Hepatocyte (in vitro differentiated cells): ENCODE measurements at regions not wholly inside any gene's neighbourhood (a gene's known extent, or its start where the extent isn't known, plus 50 kb on each side); places are given as distances from the start of the nearest gene placed in this dataset.

Source experiments
- DNase-seq: peaks from one replicate; pipeline ENCODE4 v3.0.0-alpha.2; 2016; ENCODE audit warnings: low spot score
- H2AFZ ChIP-seq: fragments of 200-600 bp; sonication (generic); 2 replicates; pipeline ENCODE4 v1.6.0; 2016; ENCODE audit warnings: antibody characterized with exemption, mild to moderate bottlenecking
- H3K27ac ChIP-seq: fragments of 200-600 bp; sonication (generic); 2 replicates; pipeline ENCODE4 v1.5.1; 2016; ENCODE audit warnings: mild to moderate bottlenecking
- H3K27me3 ChIP-seq: fragments of 200-600 bp; sonication (generic); 2 replicates; pipeline ENCODE4 v1.6.1; 2016
- H3K36me3 ChIP-seq: fragments of 200-600 bp; sonication (generic); replicated peaks from 2 replicates; pipeline ENCODE4 v1.5.1; 2016; ENCODE audit warnings: low read depth; ENCODE audit not compliant: insufficient read depth
- H3K4me1 ChIP-seq: fragments of 200-600 bp; sonication (generic); 2 replicates; pipeline ENCODE4 v1.5.1; 2016; ENCODE audit warnings: mild to moderate bottlenecking, moderate library complexity; ENCODE audit not compliant: insufficient read depth
- H3K4me2 ChIP-seq: fragments of 200-600 bp; sonication (generic); 2 replicates; pipeline ENCODE4 v1.6.0; 2016
- H3K4me3 ChIP-seq: fragments of 200-600 bp; sonication (generic); 2 replicates; pipeline ENCODE4 v1.5.1; 2016; ENCODE audit warnings: mild to moderate bottlenecking
- H3K79me2 ChIP-seq: fragments of 200-600 bp; sonication (generic); 2 replicates; pipeline ENCODE4 v1.6.0; 2017; ENCODE audit warnings: mild to moderate bottlenecking
- H3K9me2 ChIP-seq: fragments of 200-600 bp; sonication (generic); replicated peaks from 2 replicates; pipeline ENCODE4 v1.6.0; 2017; ENCODE audit warnings: mild to moderate bottlenecking; ENCODE audit not compliant: insufficient read depth
- H3K9me3 ChIP-seq: fragments of 200-600 bp; sonication (generic); 2 replicates; pipeline ENCODE4 v1.5.1; 2016; ENCODE audit warnings: low read depth, mild to moderate bottlenecking
- H4K20me1 ChIP-seq: fragments of 200-600 bp; sonication (generic); 2 replicates; pipeline ENCODE4 v1.6.0; 2016; ENCODE audit warnings: mild to moderate bottlenecking; ENCODE audit not compliant: insufficient read depth, poor library complexity, severe bottlenecking
- CTCF ChIP-seq: fragments of 200-600 bp; sonication (generic); IDR thresholded peaks from 2 replicates; pipeline ENCODE4 v1.5.1; 2016; ENCODE audit warnings: antibody characterized with exemption, mild to moderate bottlenecking; ENCODE audit not compliant: poor library complexity
- EZH2 ChIP-seq: fragments of 200-600 bp; sonication (generic); IDR thresholded peaks from 2 replicates; pipeline ENCODE4 v1.6.1; 2016; ENCODE audit warnings: antibody characterized with exemption, mild to moderate bottlenecking, borderline replicate concordance
- EZH2phosphoT487 ChIP-seq: fragments of 200-600 bp; sonication (generic); IDR thresholded peaks from one replicate; pipeline ENCODE4 v1.6.1; 2018; ENCODE audit warnings: antibody characterized with exemption, mild to moderate bottlenecking, low read depth, moderate library complexity; ENCODE audit not compliant: unreplicated experiment, severe bottlenecking
- WGBS: methylation state at CpG from one replicate; pipeline ENCODE4 v1.1.6; 2016; ENCODE audit warnings: low lambda C conversion rate; ENCODE audit errors: missing lambda C conversion rate; 5-methylcytosine and 5-hydroxymethylcytosine counted together

GRCh38 chr16:86375851-86376250 lies 134.5 kb upstream of the FOXF1 start:
- no peaks in the 10 kb centered on the region for H3K36me3 ChIP-seq
- no peak overlapping the region for H3K4me3 ChIP-seq
- H4K20me1 ChIP-seq, result no peaks in the 10 kb centered on the region
- H3K4me2 ChIP-seq, result peak overlapping the region; percentile 31
- H3K27ac ChIP-seq, result peak overlapping the region; percentile 51
- H3K79me2 ChIP-seq, result no peaks in the 10 kb centered on the region
- H3K9me3 ChIP-seq, result no peaks in the 10 kb centered on the region
- no peaks in the 10 kb centered on the region for H3K9me2 ChIP-seq
- H3K27me3 ChIP-seq, result no peaks in the 10 kb centered on the region
- TF ChIP-seq EZH2 (no peak), EZH2phosphoT487 (no peak), CTCF (no peak)
- DNase-seq, result no peak
- 47% methylated on average over 8 of the region's 9 CpGs for WGBS
- H3K4me1 ChIP-seq, result peaks cover 8% of the 10 kb centered on the region
- H2AFZ ChIP-seq, result no peak overlapping the region

GRCh38 chr16:86376837-86377236 lies 133.5 kb upstream of the FOXF1 start:
- 66% methylated on average over 4 of the region's 4 CpGs for WGBS
- Histone ChIP-seq H3K79me2 (no peaks in the 10 kb centered on the region), H4K20me1 (no peaks in the 10 kb centered on the region), H3K4me2 (no peak overlapping the region), H2AFZ (no peak overlapping the region), H3K27me3 (no peaks in the 10 kb centered on the region), H3K36me3 (no peaks in the 10 kb centered on the region), H3K9me3 (no peaks in the 10 kb centered on the region), H3K9me2 (no peaks in the 10 kb centered on the region), H3K4me3 (no peak overlapping the region), H3K4me1 (peaks cover 8% of the 10 kb centered on the region), H3K27ac (no peak overlapping the region)
- DNase-seq, result no peak
- TF ChIP-seq CTCF (no peak), EZH2 (no peak), EZH2phosphoT487 (no peak)

- no peaks in the 10 kb centered on the region for H3K27me3 ChIP-seq
- 58% methylated on average over 27 of the region's 27 CpGs for WGBS
- H3K4me1 ChIP-seq, result peaks cover 8% of the 10 kb centered on the region
- no peaks in the 10 kb centered on the region for H4K20me1 ChIP-seq
- no peaks in the 10 kb centered on the region for H3K36me3 ChIP-seq
- no peaks in the 10 kb centered on the region for H3K9me3 ChIP-seq
- no peak overlapping the region for H3K27ac ChIP-seq
- H3K9me2 ChIP-seq, result no peaks in the 10 kb centered on the region
- no peak overlapping the region for H3K4me2 ChIP-seq
- TF ChIP-seq EZH2phosphoT487 (no peak), CTCF (no peak), EZH2 (no peak)
- H2AFZ ChIP-seq, result no peak overlapping the region
- no peak for DNase-seq
- H3K4me3 ChIP-seq, result no peak overlapping the region
- no peaks in the 10 kb centered on the region for H3K79me2 ChIP-seq
Measured at GRCh38 chr16:86377251-86378022, 132.9 kb upstream of the FOXF1 start.
